ENCODE measurements at regions not wholly inside any gene's neighbourhood (a gene's known extent, or its start where the extent isn't known, plus 50 kb on each side); places are given as distances from the start of the nearest gene placed in this dataset.
"Not testable (repeated sequence)": the region's sequence is repeated elsewhere in the genome, so short reads cannot be mapped to it uniquely, and the experiment has no call there.

- Mint-ChIP-seq H3K4me1 (ENCODE audit: low read depth) (no peaks in the 10 kb centered on the region), H3K36me3 (ENCODE audit: low read depth) (no peaks in the 10 kb centered on the region), H3K4me3 (ENCODE audit: low read depth) (no peak overlapping the region), H3K27me3 (ENCODE audit: low read depth) (no peaks in the 10 kb centered on the region), H3K27ac (no peak overlapping the region), H3K9me3 (peaks cover 4% of the 10 kb centered on the region)
- intact Hi-C loops (cut with micrococcal nuclease): no loop called here
- no peak for DNase-seq (ENCODE audit: low spot score)
Observed at GRCh38 chr7:91503934-91504555, 239.8 kb downstream of the FZD1 start.

- Mint-ChIP-seq H3K4me3 (ENCODE audit: low read depth) (no peak overlapping the region), H3K27me3 (ENCODE audit: low read depth) (no peaks in the 10 kb centered on the region), H3K9me3 (peaks cover 4% of the 10 kb centered on the region), H3K4me1 (ENCODE audit: low read depth) (no peaks in the 10 kb centered on the region), H3K36me3 (ENCODE audit: low read depth) (no peaks in the 10 kb centered on the region), H3K27ac (no peak overlapping the region)
- intact Hi-C loops (cut with micrococcal nuclease): no loop called here
- no peak for DNase-seq (ENCODE audit: low spot score)
Observed at GRCh38 chr7:91504919-91505318, 240.7 kb downstream of the FZD1 start.

- DNase-seq (ENCODE audit: low spot score); H3K9me3 Mint-ChIP-seq; H3K4me1 Mint-ChIP-seq (ENCODE audit: low read depth); H3K36me3 Mint-ChIP-seq (ENCODE audit: low read depth); H3K4me3 Mint-ChIP-seq (ENCODE audit: low read depth); intact Hi-C loops (cut with micrococcal nuclease); H3K27ac Mint-ChIP-seq; H3K27me3 Mint-ChIP-seq (ENCODE audit: low read depth): not testable (repeated sequence)
Observed at GRCh38 chr7:91506966-91507365, 242.7 kb downstream of the FZD1 start.

GRCh38 chr7:91511861-91512260, 247.6 kb downstream of the FZD1 start:
- H3K4me3 Mint-ChIP-seq (ENCODE audit: low read depth); H3K27ac Mint-ChIP-seq; H3K27me3 Mint-ChIP-seq (ENCODE audit: low read depth); H3K9me3 Mint-ChIP-seq; H3K4me1 Mint-ChIP-seq (ENCODE audit: low read depth); DNase-seq (ENCODE audit: low spot score); H3K36me3 Mint-ChIP-seq (ENCODE audit: low read depth); intact Hi-C loops (cut with micrococcal nuclease): not testable (repeated sequence)

- intact Hi-C loops (cut with micrococcal nuclease): no loop called here
- Mint-ChIP-seq H3K27ac (no peak overlapping the region), H3K4me1 (ENCODE audit: low read depth) (no peaks in the 10 kb centered on the region), H3K9me3 (no peaks in the 10 kb centered on the region), H3K27me3 (ENCODE audit: low read depth) (no peaks in the 10 kb centered on the region), H3K36me3 (ENCODE audit: low read depth) (no peaks in the 10 kb centered on the region), H3K4me3 (ENCODE audit: low read depth) (no peak overlapping the region)
- no peak for DNase-seq (ENCODE audit: low spot score)
Observed at GRCh38 chr7:91512958-91513357, 248.7 kb downstream of the FZD1 start.

GRCh38 chr7:91514591-91514990, 250.4 kb downstream of the FZD1 start:
- Mint-ChIP-seq H3K4me3 (ENCODE audit: low read depth) (no peak overlapping the region), H3K27me3 (ENCODE audit: low read depth) (no peaks in the 10 kb centered on the region), H3K27ac (no peak overlapping the region), H3K4me1 (ENCODE audit: low read depth) (no peaks in the 10 kb centered on the region), H3K9me3 (no peaks in the 10 kb centered on the region), H3K36me3 (ENCODE audit: low read depth) (no peaks in the 10 kb centered on the region)
- no peak for DNase-seq (ENCODE audit: low spot score)
- intact Hi-C loops (cut with micrococcal nuclease): no loop called here

- H3K27ac Mint-ChIP-seq: no peak overlapping the region
- H3K36me3 Mint-ChIP-seq (ENCODE audit: low read depth): no peaks in the 10 kb centered on the region
- no peak overlapping the region for H3K4me3 Mint-ChIP-seq (ENCODE audit: low read depth)
- DNase-seq (ENCODE audit: low spot score): no peak
- no peaks in the 10 kb centered on the region for H3K4me1 Mint-ChIP-seq (ENCODE audit: low read depth)
- H3K9me3 Mint-ChIP-seq: no peaks in the 10 kb centered on the region
- H3K27me3 Mint-ChIP-seq (ENCODE audit: low read depth): no peaks in the 10 kb centered on the region
- intact Hi-C loops (cut with micrococcal nuclease): no loop called here
Observed at GRCh38 chr7:91515961-91516360, 251.7 kb downstream of the FZD1 start.

GRCh38 chr7:91517201-91517785, 253.1 kb downstream of the FZD1 start:
- intact Hi-C loops (cut with micrococcal nuclease): no loop called here
- no peak for DNase-seq (ENCODE audit: low spot score)
- Mint-ChIP-seq H3K9me3 (no peaks in the 10 kb centered on the region), H3K4me3 (ENCODE audit: low read depth) (no peak overlapping the region), H3K36me3 (ENCODE audit: low read depth) (no peaks in the 10 kb centered on the region), H3K4me1 (ENCODE audit: low read depth) (no peaks in the 10 kb centered on the region), H3K27ac (no peak overlapping the region), H3K27me3 (ENCODE audit: low read depth) (no peaks in the 10 kb centered on the region)

- Mint-ChIP-seq H3K4me1 (ENCODE audit: low read depth) (no peaks in the 10 kb centered on the region), H3K9me3 (no peaks in the 10 kb centered on the region), H3K27ac (no peak overlapping the region), H3K4me3 (ENCODE audit: low read depth) (no peak overlapping the region), H3K36me3 (ENCODE audit: low read depth) (no peaks in the 10 kb centered on the region), H3K27me3 (ENCODE audit: low read depth) (no peaks in the 10 kb centered on the region)
- intact Hi-C loops (cut with micrococcal nuclease): no loop called here
- no peak for DNase-seq (ENCODE audit: low spot score)
Observed at GRCh38 chr7:91518058-91518457, 253.8 kb downstream of the FZD1 start.

- Mint-ChIP-seq H3K4me3 (ENCODE audit: low read depth) (no peak overlapping the region), H3K4me1 (ENCODE audit: low read depth) (no peaks in the 10 kb centered on the region), H3K36me3 (ENCODE audit: low read depth) (no peaks in the 10 kb centered on the region), H3K9me3 (no peaks in the 10 kb centered on the region), H3K27me3 (ENCODE audit: low read depth) (no peaks in the 10 kb centered on the region), H3K27ac (no peak overlapping the region)
- intact Hi-C loops (cut with micrococcal nuclease): no loop called here
- no peak for DNase-seq (ENCODE audit: low spot score)
Observed at GRCh38 chr7:91519241-91520158, 255.3 kb downstream of the FZD1 start.

GRCh38 chr7:91520645-91521044, 256.4 kb downstream of the FZD1 start:
- Mint-ChIP-seq H3K27me3 (ENCODE audit: low read depth) (no peaks in the 10 kb centered on the region), H3K4me1 (ENCODE audit: low read depth) (no peaks in the 10 kb centered on the region), H3K9me3 (no peaks in the 10 kb centered on the region), H3K27ac (no peak overlapping the region), H3K4me3 (ENCODE audit: low read depth) (no peak overlapping the region), H3K36me3 (ENCODE audit: low read depth) (no peaks in the 10 kb centered on the region)
- no peak for DNase-seq (ENCODE audit: low spot score)
- intact Hi-C loops (cut with micrococcal nuclease): no loop called here

GRCh38 chr7:91526404-91526803, 262.2 kb downstream of the FZD1 start:
- intact Hi-C loops (cut with micrococcal nuclease): no loop called here
- Mint-ChIP-seq H3K4me3 (ENCODE audit: low read depth) (no peak overlapping the region), H3K4me1 (ENCODE audit: low read depth) (no peaks in the 10 kb centered on the region), H3K27me3 (ENCODE audit: low read depth) (no peaks in the 10 kb centered on the region), H3K27ac (no peak overlapping the region), H3K9me3 (peaks cover 7% of the 10 kb centered on the region), H3K36me3 (ENCODE audit: low read depth) (no peaks in the 10 kb centered on the region)
- DNase-seq (ENCODE audit: low spot score): no peak

- no peaks in the 10 kb centered on the region for H3K27me3 Mint-ChIP-seq (ENCODE audit: low read depth)
- intact Hi-C loops (cut with micrococcal nuclease): no loop called here
- no peaks in the 10 kb centered on the region for H3K4me1 Mint-ChIP-seq (ENCODE audit: low read depth)
- peaks cover 14% of the 10 kb centered on the region for H3K9me3 Mint-ChIP-seq
- H3K4me3 Mint-ChIP-seq (ENCODE audit: low read depth): no peak overlapping the region
- no peaks in the 10 kb centered on the region for H3K36me3 Mint-ChIP-seq (ENCODE audit: low read depth)
- no peak overlapping the region for H3K27ac Mint-ChIP-seq
- no peak for DNase-seq (ENCODE audit: low spot score)
Observed at GRCh38 chr7:91527460-91527859, 263.2 kb downstream of the FZD1 start.
